ENCODE measurements at regions not wholly inside any gene's neighbourhood (a gene's known extent, or its start where the extent isn't known, plus 50 kb on each side); places are given as distances from the start of the nearest gene placed in this dataset.
"Not testable (repeated sequence)": the region's sequence is repeated elsewhere in the genome, so short reads cannot be mapped to it uniquely, and the experiment has no call there.

DNA sequence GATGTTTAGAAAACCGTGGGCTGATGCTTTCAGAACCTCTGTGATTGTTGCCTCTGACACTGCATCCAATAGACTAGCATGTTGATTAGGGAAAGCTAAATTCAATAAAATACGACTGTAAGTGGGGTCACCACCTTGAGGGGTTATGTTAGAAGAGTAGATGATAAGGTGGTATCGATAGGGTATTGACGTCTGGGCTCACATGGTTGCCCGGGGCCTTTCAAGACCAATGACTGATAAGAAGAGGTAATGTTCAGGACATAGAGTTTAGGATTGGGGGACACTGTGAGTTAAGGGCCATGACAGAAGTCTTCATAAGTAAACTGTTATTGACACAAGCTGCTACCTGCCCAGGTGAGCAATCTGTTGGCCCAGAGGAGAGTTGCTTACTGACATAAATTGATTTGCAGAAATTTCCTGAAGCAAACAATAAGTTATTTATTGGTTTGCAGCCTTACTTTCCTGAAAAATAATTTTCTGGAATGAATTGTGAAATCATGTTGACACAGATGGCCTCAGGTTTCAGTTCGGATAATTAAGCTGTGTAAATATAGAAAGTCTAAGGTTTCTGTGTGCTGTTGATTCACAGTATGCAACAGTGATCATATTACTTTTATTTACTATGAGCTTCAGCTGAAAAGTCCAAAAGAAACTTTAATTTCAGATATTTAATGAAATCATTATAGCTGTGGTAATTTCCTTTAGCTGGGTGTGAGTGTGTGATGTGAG, 289.9 kb upstream of the PRSS16 start:
- not testable (repeated sequence) for DNase-seq

DNA sequence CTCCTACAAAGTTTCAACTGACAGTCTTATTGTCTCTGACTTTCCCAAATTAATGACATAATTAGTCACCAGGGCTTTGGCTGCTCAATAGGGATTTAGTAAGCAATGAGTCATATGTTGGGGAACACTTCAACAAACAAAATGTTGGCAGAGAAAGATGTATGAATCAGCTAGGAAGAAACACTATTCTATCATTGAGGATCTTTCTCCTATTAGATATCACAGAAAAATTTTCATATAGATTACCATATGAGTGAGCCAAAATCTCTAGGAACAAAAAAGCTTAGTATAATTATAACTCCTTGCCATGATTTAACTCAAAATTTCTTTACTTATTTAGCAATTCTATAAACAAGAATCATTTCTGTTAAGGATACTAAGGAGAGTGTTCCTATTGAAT, 286.3 kb upstream of the PRSS16 start:
- not testable (repeated sequence) for DNase-seq

DNA sequence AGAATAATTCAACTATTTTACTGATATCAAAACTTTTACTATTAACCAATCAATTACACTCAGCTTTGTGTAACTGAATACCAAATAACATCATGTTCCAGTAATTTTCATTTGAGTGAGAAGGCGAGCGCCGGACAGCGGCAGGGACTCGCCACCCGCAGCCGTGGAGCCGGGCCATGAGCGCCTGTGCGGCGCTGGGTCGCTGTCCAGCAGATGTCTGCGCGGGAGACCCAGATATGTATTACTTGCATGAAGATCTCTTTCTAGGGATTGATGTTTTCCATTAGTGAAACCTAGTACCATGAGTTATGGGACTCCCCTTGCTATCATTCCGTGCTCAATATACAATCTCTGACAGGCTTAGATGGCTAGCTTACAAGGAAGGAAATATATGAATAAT, 245.1 kb upstream of the PRSS16 start:
- DNase-seq: no peak

DNA sequence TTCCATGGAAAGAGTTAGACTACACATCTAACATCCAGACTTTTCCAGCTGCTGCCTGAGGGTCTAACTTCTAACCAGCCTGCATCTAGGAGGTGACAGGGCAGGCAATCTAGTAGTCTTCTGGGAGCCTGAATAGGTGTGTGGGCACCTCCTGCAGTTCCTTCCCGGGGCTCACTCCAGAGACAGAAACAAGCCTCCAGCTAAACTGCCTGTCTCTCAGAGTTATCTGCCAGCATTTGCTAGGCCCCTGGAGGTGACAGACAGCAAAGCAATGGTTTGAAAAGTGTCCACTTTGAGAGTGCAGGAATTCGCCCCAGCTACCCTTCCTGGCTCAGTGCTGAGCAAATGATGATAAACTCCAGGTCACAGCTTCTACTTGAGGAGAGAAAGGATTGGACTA, 240.5 kb upstream of the PRSS16 start:
- DNase-seq: no peak

DNA sequence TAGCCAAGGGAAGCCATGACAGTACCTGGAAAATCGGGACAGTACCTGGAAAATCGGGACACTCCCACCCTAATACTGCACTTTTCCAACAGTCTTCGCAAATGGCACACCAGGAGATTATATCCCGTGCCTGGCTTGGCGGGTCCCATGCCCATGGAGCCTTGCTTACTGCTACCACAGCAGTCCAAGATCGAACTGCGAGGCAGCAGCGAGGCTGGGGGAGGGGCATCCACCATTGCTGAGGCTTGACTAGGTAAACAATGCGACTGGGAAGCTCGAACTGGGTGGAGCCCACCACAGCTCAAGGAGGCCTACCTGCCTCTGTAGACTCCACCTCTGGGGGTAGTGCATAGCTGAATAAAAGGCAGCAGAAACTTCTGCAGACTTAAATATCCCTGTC, 238.9 kb upstream of the PRSS16 start:
- not testable (repeated sequence) for DNase-seq

DNA sequence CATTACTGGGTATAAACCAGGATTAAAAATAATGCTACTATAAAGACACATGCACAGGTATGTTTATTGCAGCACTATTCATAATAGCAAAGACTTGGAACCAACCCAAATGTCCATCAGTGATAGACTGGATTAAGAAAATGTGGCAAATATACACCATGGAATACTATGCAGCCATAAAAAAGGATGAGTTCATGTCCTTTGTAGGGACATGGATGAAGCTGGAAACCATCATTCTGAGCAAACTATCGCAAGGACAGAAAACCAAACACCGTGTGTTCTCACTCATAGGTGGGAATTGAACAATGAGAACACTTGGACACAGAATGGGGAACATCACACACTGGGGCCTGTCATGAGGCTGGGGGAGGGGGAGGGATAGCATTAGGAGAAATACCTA, 233.4 kb upstream of the PRSS16 start:
- DNase-seq: not testable (repeated sequence)

DNA sequence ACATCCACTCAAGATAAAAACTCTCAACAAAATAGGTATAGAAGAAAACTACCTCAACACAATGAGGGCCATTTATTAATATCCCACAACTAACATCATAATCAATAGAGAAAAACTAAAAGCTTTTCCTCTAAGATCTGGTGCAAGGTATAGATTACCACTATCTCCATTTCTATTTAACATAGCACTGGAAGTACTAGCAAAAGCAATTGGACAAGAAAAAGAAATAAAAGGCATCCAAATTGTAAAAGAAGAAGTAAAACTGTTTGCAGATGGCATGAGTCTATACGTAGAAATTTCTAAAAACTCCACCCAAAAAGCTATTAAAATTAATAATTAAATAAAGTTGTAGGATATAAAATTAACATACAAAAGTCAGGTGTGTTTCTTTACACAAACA, 230.8 kb upstream of the PRSS16 start:
- no peak for DNase-seq

DNA sequence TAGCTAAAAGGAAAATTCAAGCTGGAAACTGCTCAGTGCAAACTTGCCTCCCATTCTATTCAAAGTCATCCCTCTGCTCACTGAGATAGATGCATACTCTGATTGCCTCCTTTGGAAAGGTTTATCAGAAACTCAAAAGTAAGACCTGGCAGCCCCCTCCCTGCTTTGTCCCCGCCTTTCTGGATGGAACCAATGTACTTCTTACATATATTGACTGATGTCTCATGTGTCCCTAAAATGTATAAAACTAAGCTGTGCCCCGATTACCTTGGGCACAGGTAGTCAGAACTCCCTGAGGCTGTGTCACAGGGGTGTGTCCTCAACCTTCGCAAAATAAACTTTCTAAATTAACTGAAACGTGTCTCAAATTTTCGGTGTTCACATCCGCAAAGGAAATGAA, 229.1 kb upstream of the PRSS16 start:
- DNase-seq: not testable (repeated sequence)

DNA sequence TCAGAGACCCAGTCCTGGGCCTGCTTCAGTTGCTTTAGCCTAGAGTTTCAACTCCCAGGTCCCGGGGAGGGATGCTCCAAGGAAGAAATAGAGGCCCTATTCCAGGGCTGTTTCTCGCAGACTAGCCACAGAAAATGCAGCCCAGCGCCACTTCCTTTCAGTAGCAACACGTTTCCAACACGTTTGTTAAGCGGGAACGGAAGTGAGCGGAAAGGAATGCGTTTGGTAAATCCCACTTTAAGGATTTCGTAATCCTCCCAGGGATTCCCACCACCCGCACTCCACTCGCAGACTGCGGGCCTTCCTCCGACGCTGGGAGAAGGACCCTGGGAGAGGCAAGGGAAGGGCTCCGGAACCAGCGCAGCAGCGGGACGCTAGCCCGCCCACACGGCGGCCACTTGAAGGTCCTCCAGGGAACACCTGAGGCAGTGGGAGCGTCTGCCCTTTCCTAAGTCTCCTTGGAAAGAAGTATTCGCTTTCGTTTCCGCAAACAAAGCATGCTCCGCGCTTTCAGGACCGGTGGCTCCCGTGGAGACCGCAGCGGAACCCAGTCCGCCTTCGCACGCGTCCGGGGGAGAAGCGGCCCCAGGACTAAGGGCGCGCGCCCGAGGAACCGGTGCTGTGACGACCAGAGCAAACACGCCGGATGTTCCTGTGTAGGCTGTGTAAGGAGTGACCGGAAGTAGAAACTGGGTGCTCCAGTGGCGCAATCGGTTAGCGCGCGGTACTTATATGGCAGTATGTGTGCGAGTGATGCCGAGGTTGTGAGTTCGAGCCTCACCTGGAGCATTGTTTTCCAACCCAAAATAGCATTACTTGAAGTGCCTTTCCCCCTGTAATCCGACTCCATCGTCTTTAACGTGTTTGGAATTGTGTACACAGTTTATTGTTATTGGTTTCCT, 227.6 kb upstream of the PRSS16 start:
- DNase-seq: peak; percentile 76

DNA sequence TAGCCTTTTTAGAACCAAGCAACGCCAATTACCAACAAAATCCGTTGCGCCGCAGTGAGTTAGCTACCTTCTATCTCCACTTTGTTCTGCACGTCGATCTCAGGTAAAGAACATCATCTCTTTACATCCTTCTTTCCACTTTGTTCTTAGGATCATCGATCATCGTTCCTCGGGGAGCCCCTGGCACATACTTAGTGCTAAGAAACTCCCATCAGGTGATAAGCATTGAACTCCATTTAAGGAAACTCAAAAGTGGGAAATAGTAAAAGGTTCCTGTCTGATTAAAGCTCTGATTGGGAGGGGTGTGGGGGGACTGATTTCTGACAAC, 227.0 kb upstream of the PRSS16 start:
- DNase-seq: no peak

DNA sequence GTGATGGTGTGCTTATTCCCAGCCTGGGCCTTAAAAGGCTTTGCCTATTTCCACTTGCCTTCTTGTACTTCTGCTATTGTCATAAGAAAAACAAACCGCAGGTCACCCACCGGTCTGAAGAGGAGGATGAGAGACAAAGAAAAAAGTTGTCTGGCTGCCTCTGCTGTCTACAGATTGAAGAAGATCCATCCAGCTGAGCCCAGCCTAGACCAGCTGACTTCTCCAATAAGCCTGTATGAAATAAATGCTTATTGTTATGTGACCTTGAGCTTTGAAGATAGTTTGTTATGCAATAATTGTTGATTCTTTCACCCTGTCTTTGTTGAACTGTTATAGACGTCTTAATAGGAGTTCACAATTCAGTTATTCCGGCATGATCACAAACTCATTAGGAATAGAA, 223.8 kb upstream of the PRSS16 start:
- DNase-seq: no peak

DNA sequence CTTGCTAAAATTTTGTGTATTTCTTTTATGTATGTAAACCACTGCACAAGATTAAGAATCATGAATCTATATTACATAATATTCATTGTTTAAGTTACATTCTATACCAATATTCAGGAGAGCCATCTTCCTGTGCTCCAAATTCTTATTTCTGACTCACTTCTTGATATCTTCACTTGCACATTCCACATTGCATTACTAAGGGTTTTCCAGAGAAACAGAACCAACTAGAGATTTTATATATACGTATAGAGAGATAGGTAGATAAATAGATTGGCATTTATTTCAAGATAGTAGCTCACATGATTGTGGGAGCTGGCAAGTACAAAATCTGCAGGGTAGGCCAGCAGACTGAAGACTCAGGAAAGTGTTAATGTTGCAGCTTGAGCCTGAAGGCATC, 222.2 kb upstream of the PRSS16 start:
- no peak for DNase-seq

DNA sequence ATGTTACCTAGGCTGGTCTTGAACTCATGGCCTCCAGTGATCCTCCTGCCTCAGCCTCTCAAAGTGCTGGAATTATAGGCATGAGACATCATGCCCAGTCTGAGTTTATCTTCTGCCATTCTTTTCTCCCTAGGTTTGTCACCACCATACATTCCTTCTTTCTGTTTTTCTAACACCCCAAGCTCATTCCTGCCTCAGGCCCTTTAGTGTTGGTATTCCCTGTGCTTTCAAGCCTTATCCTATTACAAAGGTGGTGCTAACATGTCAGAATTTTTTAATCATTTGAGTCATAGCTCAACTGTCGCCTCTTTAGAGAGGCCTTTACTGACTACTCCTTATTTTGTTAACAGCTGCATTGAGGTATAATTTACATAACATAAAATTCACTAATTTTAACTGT, 221.1 kb upstream of the PRSS16 start:
- DNase-seq: no peak

DNA sequence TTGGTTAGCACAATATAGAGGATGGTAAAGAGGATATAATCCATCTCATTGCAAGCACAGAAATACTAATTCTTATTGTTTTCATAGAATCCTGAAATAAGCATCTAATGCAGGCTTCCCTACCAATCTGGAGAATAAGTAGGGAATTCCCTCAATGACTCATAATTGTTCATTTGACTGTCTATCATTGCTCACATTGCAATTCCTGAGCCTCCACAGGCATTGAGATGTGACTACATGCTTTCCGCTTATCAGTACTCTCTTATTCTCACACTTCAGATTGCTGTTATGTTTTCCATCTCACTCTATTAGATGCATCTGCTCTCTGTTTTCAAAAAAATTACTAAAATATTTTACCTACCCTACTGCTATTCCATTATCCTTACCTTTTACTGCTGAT, 216.2 kb upstream of the PRSS16 start:
- DNase-seq: no peak

DNA sequence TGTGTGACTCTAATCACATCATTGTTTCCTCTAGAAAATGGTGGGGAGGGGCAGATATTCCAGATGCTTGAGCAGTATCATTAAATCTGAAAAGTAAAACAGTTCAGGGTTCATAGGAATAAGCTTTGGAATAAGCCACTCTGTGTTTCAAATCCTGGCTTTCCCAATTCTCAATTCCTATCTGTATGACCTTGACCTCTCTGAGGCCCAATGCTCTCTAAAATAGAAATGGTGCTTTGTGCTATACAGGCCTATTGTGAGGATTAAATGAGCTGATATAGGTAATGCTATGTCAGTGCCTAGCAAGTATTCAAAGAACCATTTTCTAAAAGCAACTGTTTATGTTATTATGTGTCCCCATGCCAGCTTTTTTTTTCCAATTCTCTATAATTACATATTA, 209.0 kb upstream of the PRSS16 start:
- DNase-seq: no peak

DNA sequence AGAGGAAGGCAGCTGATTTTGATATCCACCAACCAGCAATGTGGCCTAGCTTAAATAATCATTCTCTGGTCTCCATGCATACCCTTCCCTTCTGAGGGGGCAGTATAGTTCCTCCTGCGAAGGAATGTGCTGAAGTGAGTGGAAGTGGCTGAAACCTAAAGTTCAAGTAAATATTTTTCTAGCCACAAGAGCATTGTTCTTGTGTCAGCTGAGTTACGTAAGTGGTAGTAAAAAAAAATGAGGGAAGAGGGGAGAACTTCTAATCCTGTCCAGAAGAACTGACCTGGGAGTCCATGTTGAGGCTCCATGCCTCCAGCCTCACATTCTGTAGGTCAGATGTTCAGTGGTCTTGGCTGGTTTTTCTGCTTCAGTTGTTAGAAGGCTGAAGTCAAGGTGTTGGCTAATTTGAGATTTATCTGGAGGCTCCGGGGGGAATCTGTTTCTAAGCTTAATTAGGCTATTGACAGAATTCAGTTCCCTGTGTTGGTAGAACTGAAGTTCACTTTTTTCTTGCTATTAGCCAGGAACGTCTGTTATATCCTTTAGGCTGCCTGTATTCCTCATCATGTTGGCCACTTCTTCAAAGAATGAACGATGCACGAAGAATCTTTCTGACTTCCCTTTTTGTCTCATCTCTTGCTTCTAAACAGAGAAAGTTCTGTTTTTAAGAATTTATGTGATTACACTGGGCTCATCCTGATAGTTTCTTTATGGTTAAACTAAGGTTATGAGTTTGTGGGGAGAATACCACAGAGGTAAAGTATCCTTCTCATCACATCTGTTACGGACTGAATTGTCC, 207.1 kb upstream of the PRSS16 start:
- peak; percentile 55 for DNase-seq

DNA sequence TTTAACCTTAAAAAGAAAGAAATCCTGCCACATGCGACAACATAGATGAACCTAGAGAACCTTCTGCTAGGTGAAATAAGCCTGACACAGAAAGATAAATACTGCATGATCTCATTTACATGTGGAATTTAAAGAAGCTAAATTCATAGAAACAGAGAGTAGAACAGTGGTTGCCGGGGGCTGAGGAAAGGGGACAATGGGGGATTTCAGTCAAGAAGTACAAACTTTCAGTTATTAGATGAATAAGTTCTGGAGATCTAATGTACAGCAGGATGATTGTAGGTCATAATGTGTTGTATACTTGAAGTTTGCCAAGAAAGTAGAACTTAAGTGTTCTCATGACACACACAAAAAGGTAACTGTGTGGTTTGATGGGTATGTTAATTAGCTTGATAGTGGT, 204.3 kb upstream of the PRSS16 start:
- DNase-seq: no peak

DNA sequence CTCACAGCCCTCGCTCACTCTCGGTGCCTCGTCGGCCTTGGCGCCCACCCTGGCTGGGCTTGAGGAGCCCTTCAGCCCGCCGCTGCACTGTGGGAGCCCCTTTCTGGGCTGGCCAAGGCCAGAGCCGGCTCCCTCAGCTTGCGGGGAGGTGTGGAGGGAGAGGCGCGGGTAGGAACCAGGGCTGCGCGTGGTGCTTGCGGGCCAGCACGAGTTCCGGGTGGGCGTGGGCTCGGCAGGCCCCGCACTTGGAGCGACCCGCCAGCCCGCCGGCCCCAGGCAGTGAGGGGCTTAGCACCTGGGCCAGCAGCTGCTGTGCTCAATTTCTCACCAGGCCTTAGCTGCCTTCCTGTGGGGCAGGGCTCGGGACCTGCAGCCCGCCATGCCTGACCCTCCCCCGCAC, 202.4 kb upstream of the PRSS16 start:
- not testable (repeated sequence) for DNase-seq

DNA sequence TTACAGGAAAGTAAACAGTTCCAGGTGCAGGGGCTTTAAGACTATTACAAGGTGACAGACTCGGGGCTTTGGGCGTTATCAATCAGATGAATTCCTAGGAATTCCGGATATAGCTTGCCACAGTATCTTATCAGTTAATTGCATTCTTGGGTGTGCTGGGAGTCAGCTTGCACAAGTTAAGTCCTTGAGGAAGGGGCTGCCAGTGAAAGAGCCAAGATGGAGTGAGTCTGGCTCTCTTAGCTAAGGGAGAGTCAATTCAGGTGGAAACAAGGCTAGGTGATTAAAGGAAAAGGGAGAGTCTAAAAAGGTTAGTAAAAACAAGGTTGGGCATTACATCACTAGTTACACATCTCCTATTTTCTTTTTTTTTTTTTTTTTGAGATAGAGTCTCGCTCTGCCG, 199.8 kb upstream of the PRSS16 start:
- DNase-seq: not testable (repeated sequence)

DNA sequence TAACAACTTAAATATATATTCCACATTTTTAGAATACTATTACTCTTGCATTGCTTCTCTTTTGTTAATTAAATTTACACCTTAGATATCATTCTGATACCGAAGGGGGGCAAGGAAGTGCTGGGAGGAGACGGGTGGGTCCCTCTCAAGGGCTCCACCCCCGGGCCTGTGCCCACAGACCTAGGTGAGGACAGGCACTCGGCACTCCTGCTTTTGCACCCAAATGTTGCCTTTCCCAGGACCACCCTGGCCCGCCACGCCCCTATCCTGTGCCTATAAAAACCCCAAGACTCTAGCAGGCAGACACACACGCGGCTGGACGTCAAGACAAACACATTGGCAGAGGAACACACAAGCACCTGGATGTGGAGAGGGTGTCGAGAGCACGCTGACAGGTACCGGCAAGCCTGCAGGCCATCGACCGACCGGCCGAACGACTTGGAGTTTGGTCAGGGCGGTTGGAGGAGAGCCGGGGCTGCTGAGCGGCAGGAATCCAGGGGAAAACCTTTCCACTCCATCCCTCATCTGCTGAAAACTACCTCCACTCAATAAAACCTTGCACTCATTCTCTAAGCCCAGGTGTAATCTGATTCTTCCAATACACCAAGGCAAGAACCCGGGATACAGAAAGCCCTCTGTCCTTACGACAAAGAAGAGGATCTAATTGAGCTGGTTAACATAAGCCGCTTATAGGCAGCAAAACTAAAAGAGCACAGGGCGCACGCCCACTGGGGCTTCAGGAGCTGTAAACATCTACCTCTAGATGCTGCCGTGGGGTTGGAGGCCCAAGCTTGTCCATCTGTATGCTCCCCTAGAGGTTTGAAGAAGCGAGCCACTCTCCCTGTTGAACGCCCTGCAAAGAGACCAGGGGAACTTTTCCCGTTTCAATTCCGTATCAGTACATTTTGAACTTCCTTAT, 197.4 kb upstream of the PRSS16 start:
- no peak for DNase-seq

DNA sequence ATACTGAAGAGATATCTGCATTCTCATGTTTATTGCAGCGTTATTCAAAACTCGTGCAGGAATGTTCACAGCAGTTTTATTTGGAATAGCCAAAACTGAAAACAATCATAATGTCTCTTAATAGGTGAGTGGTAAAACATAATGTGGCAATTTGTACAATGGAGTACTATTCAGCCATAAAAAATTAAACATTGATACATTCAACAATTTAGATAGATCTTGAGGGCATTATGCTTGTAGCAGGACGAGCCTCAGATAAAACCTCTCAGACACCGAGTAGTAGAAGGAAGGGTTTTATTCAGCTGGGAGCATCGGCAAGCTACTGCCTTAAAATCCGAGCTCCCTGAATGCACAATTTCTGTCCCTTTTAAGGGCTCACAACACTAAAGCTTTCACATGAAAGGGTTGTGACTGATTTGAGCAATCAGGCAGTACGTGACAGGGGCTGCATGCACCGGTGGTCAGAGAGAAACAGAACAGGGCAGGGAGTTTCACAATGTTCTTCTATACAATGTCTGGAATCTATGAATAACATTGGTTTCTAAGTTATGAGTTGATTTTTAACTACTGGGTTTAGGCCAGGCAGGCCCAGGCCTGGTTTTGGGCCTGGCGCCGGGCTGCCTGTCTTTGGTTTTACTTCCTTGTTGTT, 195.3 kb upstream of the PRSS16 start:
- DNase-seq: not testable (repeated sequence)

DNA sequence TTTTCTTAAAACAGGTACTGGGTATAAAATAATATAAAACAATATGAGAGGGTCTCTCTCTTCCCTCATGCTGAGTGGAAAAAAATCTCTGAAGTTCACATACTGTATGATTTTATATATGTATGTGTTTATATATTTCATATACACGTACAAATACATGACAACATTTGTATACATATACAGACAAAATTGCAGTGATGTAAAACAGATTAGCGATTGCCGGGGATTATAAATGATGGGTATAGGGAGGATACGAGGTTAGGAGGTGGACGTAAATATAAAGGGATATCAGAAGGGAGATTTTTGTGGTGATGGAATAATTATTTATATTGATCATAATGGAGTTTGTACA, 194.8 kb upstream of the PRSS16 start:
- no peak for DNase-seq

All from MV-4-11 (cell line).